K562 (cell line): ENCODE measurements at regions not wholly inside any gene's neighbourhood (a gene's known extent, or its start where the extent isn't known, plus 50 kb on each side); places are given as distances from the start of the nearest gene placed in this dataset.

Experiments
- ASH1L ChIP-seq: fragments of 450-650 bp; IDR thresholded peaks from 2 replicates; pipeline ENCODE4 v1.6.1; 2018; ENCODE audit warnings: borderline replicate concordance, mild to moderate bottlenecking, low read depth; ENCODE audit not compliant: partially characterized antibody
- CXXC5 ChIP-seq: fragments of 250-450 bp; sonication (Bioruptor Pico); IDR thresholded peaks from 2 replicates; pipeline ENCODE4 v1.8.0; 2022; ENCODE audit warnings: inconsistent platforms, mild to moderate bottlenecking, moderate library complexity
- FOXA1 ChIP-seq: fragments of 450-650 bp; IDR thresholded peaks from 2 replicates; pipeline ENCODE4 v1.6.1; 2016; ENCODE audit warnings: mild to moderate bottlenecking, borderline replicate concordance
- LARP7 ChIP-seq: fragments of 450-650 bp; IDR thresholded peaks from 2 replicates; pipeline ENCODE4 v1.6.1; 2016
- LEF1 ChIP-seq: fragments of 450-650 bp; IDR thresholded peaks from 2 replicates; pipeline ENCODE4 v1.6.1; 2016; ENCODE audit warnings: mild to moderate bottlenecking
- MCM2 ChIP-seq: fragments of 450-650 bp; IDR thresholded peaks from 2 replicates; pipeline ENCODE4 v1.6.1; 2017; ENCODE audit warnings: low read depth, mild to moderate bottlenecking
- NR3C1 ChIP-seq: sonication (generic); formaldehyde crosslinking; IDR thresholded peaks from 2 replicates; pipeline ENCODE4 v1.8.1; 2022; ENCODE audit warnings: missing genetic modification reagents
- TAF1 ChIP-seq: IDR thresholded peaks from 2 replicates; pipeline ENCODE4 v1.6.1; 2011; ENCODE audit warnings: mild to moderate bottlenecking, low read length, moderate library complexity; ENCODE audit not compliant: insufficient read depth, control insufficient read depth, severe bottlenecking; ENCODE audit errors: extremely low read depth
- TARDBP ChIP-seq: fragments of 450-650 bp; IDR thresholded peaks from 2 replicates; pipeline ENCODE4 v1.6.1; 2016
- TF ChIP-seq, protein P1 (sequence below), 3 experiments: IDR thresholded peaks in 2 of 3; conservative IDR thresholded peaks in 1 of 3; 2 replicates each; pipeline ENCODE4 v1.5.1; 2011 to 2012; ENCODE audit warnings: low read length in 3 of 3, mild to moderate bottlenecking in 3 of 3, control low read depth in 2 of 3, improper control_type of control experiment in 1 of 3, inconsistent platforms in 1 of 3, low read depth in 1 of 3, mixed read lengths in 1 of 3, moderate library complexity in 1 of 3; ENCODE audit not compliant: insufficient read depth in 2 of 3
- TF ChIP-seq, protein P2 (sequence below): fragments of 450-650 bp; IDR thresholded peaks from 2 replicates; pipeline ENCODE4 v1.6.1; 2014; ENCODE audit warnings: low read depth, mild to moderate bottlenecking, moderate library complexity, borderline replicate concordance
- TF ChIP-seq, protein P3 (sequence below): sonication (generic); formaldehyde crosslinking; IDR thresholded peaks from 2 replicates; pipeline ENCODE4 v1.8.0; 2022; ENCODE audit warnings: mild to moderate bottlenecking, low read depth, missing genetic modification reagents
- TF ChIP-seq, protein P4 (sequence below): fragments of 200-800 bp; sonication (Bioruptor generic); IDR thresholded peaks from 2 replicates; pipeline ENCODE4 v1.6.1; 2016; ENCODE audit warnings: missing genetic modification characterization, missing compliant biosample characterization

DNA sequence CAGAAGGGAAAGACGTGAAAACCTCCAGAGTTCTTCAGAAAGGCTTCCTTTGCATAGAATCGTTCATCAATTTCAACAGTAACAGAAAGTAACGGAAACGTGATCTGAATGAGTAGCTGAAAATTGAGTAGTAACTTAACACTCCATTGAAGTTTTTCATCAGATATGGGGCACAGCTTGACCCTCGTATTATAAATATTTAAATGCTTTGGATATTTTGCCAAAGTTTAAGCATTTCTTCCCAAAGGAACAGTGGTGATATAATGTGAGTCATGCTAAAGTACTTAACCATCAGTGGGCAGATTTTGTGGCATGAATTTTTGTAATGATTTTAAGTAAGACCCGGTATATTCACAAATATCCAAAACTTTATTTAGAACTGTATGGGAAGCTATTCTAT is 67.4 kb upstream of the ADAMTS19 start:
- TF ChIP-seq TAF1 (no peak), LEF1 (no peak), LARP7 (no peak), TARDBP (no peak), NR3C1 (CRISPR knock-in tag) (no peak), ASH1L (no peak), FOXA1 (no peak), CXXC5 (CRISPR knock-in tag) (no peak), MCM2 (no peak)
- TF ChIP-seq, protein P1, sequence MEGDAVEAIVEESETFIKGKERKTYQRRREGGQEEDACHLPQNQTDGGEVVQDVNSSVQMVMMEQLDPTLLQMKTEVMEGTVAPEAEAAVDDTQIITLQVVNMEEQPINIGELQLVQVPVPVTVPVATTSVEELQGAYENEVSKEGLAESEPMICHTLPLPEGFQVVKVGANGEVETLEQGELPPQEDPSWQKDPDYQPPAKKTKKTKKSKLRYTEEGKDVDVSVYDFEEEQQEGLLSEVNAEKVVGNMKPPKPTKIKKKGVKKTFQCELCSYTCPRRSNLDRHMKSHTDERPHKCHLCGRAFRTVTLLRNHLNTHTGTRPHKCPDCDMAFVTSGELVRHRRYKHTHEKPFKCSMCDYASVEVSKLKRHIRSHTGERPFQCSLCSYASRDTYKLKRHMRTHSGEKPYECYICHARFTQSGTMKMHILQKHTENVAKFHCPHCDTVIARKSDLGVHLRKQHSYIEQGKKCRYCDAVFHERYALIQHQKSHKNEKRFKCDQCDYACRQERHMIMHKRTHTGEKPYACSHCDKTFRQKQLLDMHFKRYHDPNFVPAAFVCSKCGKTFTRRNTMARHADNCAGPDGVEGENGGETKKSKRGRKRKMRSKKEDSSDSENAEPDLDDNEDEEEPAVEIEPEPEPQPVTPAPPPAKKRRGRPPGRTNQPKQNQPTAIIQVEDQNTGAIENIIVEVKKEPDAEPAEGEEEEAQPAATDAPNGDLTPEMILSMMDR (IDR thresholded peaks at IDR 0.05 in 2 of 3, conservative IDR thresholded peaks at IDR 0.05 in 1 of 3; ENCODE audit: insufficient read depth in 2 of 3, low read depth in 1 of 3, low read length in 3 of 3), result no peak
- TF ChIP-seq, protein P2, sequence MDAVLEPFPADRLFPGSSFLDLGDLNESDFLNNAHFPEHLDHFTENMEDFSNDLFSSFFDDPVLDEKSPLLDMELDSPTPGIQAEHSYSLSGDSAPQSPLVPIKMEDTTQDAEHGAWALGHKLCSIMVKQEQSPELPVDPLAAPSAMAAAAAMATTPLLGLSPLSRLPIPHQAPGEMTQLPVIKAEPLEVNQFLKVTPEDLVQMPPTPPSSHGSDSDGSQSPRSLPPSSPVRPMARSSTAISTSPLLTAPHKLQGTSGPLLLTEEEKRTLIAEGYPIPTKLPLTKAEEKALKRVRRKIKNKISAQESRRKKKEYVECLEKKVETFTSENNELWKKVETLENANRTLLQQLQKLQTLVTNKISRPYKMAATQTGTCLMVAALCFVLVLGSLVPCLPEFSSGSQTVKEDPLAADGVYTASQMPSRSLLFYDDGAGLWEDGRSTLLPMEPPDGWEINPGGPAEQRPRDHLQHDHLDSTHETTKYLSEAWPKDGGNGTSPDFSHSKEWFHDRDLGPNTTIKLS, result no peak
- TF ChIP-seq, protein P3, sequence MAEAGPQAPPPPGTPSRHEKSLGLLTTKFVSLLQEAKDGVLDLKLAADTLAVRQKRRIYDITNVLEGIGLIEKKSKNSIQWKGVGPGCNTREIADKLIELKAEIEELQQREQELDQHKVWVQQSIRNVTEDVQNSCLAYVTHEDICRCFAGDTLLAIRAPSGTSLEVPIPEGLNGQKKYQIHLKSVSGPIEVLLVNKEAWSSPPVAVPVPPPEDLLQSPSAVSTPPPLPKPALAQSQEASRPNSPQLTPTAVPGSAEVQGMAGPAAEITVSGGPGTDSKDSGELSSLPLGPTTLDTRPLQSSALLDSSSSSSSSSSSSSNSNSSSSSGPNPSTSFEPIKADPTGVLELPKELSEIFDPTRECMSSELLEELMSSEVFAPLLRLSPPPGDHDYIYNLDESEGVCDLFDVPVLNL, result no peak
- TF ChIP-seq, protein P4, sequence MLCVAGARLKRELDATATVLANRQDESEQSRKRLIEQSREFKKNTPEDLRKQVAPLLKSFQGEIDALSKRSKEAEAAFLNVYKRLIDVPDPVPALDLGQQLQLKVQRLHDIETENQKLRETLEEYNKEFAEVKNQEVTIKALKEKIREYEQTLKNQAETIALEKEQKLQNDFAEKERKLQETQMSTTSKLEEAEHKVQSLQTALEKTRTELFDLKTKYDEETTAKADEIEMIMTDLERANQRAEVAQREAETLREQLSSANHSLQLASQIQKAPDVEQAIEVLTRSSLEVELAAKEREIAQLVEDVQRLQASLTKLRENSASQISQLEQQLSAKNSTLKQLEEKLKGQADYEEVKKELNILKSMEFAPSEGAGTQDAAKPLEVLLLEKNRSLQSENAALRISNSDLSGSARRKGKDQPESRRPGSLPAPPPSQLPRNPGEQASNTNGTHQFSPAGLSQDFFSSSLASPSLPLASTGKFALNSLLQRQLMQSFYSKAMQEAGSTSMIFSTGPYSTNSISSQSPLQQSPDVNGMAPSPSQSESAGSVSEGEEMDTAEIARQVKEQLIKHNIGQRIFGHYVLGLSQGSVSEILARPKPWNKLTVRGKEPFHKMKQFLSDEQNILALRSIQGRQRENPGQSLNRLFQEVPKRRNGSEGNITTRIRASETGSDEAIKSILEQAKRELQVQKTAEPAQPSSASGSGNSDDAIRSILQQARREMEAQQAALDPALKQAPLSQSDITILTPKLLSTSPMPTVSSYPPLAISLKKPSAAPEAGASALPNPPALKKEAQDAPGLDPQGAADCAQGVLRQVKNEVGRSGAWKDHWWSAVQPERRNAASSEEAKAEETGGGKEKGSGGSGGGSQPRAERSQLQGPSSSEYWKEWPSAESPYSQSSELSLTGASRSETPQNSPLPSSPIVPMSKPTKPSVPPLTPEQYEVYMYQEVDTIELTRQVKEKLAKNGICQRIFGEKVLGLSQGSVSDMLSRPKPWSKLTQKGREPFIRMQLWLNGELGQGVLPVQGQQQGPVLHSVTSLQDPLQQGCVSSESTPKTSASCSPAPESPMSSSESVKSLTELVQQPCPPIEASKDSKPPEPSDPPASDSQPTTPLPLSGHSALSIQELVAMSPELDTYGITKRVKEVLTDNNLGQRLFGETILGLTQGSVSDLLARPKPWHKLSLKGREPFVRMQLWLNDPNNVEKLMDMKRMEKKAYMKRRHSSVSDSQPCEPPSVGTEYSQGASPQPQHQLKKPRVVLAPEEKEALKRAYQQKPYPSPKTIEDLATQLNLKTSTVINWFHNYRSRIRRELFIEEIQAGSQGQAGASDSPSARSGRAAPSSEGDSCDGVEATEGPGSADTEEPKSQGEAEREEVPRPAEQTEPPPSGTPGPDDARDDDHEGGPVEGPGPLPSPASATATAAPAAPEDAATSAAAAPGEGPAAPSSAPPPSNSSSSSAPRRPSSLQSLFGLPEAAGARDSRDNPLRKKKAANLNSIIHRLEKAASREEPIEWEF, result no peak
